Sigmoid colon (tissue), 3 donors: ENCODE measurements at regions not wholly inside any gene's neighbourhood (a gene's known extent, or its start where the extent isn't known, plus 50 kb on each side); places are given as distances from the start of the nearest gene placed in this dataset.

ENCODE experiments used
- CTCF ChIP-seq, 4 experiments: fragments of 450-650 bp in 3 of 4; fragments of 200-600 bp in 1 of 4; IDR thresholded peaks; one replicate each; pipeline ENCODE4 v1.5.1; 2016 to 2019; ENCODE audit warnings: antibody characterized with exemption in 4 of 4, mild to moderate bottlenecking in 3 of 4, moderate library complexity in 2 of 4
- POLR2A ChIP-seq, 2 donors: fragments of 450-650 bp; IDR thresholded peaks; one replicate each; pipeline ENCODE4 v1.6.1; 2016; ENCODE audit warnings: antibody characterized with exemption in 2 of 2, mild to moderate bottlenecking in 2 of 2, moderate library complexity in 2 of 2

- TF ChIP-seq CTCF (IDR thresholded peaks at IDR 0.05): no peak
- TF ChIP-seq POLR2A (IDR thresholded peaks at IDR 0.05): no peak
Observed at GRCh38 chr3:24048843-24049242, 103.8 kb downstream of the NR1D2 start.
